ENCODE measurements at regions not wholly inside any gene's neighbourhood (a gene's known extent, or its start where the extent isn't known, plus 50 kb on each side); places are given as distances from the start of the nearest gene placed in this dataset.

- Mint-ChIP-seq H3K36me3 (no peaks in the 10 kb centered on the region), H3K27me3 (peaks cover 14% of the 10 kb centered on the region), H3K4me3 (no peak overlapping the region), H3K4me1 (ENCODE audit: low read depth) (peaks cover 2% of the 10 kb centered on the region), H3K9me3 (ENCODE audit: low read depth) (no peaks in the 10 kb centered on the region), H3K27ac (no peak overlapping the region)
These were observed 390.7 kb downstream of the NPHP4 start for GRCh38 chr1:5601516-5601915.

DNA sequence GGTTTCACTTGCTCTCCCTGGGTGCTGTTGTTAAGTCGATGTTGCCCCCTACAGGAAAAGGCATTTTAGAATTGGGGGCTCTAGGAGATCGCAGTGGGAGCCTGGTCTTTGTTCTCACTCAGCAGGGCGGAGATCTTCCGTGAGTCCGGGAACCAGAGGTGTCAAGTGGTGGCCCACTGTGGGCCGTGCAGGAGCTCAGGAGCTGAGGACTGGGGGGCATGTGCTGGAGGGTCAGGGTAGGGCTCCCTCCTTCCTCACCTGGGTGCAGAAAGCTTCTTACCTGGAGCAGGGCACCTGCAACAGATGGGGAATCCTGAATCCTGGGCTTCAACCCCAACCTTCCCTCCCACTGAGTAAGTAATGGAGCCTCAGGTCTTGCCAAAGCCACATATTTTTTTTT, 392.7 kb downstream of the NPHP4 start:
- no peak overlapping the region for H3K4me3 Mint-ChIP-seq
- H3K36me3 Mint-ChIP-seq = no peaks in the 10 kb centered on the region
- H3K4me1 Mint-ChIP-seq (ENCODE audit: low read depth) = peaks cover 2% of the 10 kb centered on the region
- no peaks in the 10 kb centered on the region for H3K9me3 Mint-ChIP-seq (ENCODE audit: low read depth)
- H3K27ac Mint-ChIP-seq = no peak overlapping the region
- peaks cover 14% of the 10 kb centered on the region for H3K27me3 Mint-ChIP-seq

GRCh38 chr1:5598824-5599395, 393.3 kb downstream of the NPHP4 start:
- Mint-ChIP-seq H3K27me3 (peaks cover 8% of the 10 kb centered on the region), H3K4me1 (ENCODE audit: low read depth) (peaks cover 2% of the 10 kb centered on the region), H3K4me3 (no peak overlapping the region), H3K9me3 (ENCODE audit: low read depth) (no peaks in the 10 kb centered on the region), H3K36me3 (no peaks in the 10 kb centered on the region), H3K27ac (no peak overlapping the region)

DNA sequence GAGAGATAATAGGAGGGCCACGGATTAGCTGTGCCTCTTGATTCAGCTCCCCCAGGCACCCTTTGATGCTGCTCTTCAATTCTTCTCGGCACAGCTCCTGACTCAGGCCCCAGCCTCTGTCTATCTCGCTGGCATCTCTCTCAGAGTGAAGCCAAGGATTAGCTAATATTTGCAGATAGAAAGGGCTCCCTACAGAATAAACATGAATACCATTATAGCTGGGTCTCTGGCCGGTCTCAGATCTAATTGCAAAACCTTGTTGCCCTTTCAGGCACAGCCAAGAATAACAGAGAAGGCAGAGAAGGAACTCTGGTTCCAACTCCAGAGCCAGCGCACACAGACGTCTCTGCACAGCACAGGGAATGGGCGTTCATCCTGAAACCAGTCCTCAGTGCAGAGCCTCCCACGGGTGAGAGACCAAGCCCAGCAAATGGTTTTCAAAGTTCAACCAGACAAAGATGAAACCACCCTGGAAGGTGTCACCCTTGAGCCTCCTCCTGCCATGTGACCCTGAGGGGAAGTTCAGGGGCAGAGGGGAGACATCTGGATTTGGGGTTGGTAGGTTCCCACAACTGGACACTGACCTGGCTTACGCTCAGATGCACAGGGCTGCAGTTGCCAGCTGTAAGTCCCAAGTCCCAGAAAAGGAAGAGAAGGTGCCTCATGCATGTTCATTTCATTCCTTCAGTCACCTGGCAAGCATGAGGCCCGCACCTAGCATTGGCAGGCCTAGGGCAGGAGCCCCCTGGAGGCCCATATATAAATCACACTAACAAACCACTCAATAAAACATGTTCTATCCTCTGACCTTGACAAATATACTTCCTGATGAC, 394.0 kb downstream of the NPHP4 start:
- Mint-ChIP-seq H3K4me3 (no peak overlapping the region), H3K27me3 (peaks cover 3% of the 10 kb centered on the region), H3K9me3 (ENCODE audit: low read depth) (no peaks in the 10 kb centered on the region), H3K36me3 (no peaks in the 10 kb centered on the region), H3K4me1 (ENCODE audit: low read depth) (peaks cover 2% of the 10 kb centered on the region), H3K27ac (no peak overlapping the region)

- Mint-ChIP-seq H3K27ac (no peak overlapping the region), H3K27me3 (peaks cover 3% of the 10 kb centered on the region), H3K4me1 (ENCODE audit: low read depth) (peaks cover 2% of the 10 kb centered on the region), H3K36me3 (no peaks in the 10 kb centered on the region), H3K4me3 (no peak overlapping the region), H3K9me3 (ENCODE audit: low read depth) (no peaks in the 10 kb centered on the region)
These were observed 394.9 kb downstream of the NPHP4 start for GRCh38 chr1:5597171-5597850.

DNA sequence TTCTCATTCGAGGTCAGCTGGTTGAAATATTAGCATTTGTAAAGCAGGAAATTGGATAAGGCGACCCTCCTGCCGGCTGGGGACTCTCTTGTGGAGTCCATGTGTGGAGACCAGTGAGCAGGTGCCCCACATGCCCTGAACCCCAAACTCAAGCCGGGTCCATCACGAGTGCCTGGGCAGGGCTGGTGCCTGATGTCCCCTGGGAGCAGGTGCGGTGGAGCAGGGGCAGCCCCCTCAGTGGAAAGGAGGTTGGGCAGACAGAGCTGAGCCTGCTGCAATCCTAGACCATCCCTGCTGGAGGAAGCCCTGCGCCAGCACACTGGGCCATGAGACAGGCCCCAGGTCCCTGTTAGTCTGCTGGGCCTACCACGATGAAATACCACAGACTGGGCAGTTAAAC, 395.6 kb downstream of the NPHP4 start:
- Mint-ChIP-seq H3K4me1 (ENCODE audit: low read depth) (peaks cover 2% of the 10 kb centered on the region), H3K36me3 (no peaks in the 10 kb centered on the region), H3K27me3 (peaks cover 3% of the 10 kb centered on the region), H3K9me3 (ENCODE audit: low read depth) (peaks cover 3% of the 10 kb centered on the region), H3K4me3 (no peak overlapping the region), H3K27ac (no peak overlapping the region)

- no peak overlapping the region for H3K4me3 Mint-ChIP-seq
- H3K36me3 Mint-ChIP-seq = peaks cover 6% of the 10 kb centered on the region
- H3K27me3 Mint-ChIP-seq = peaks cover 1% of the 10 kb centered on the region
- peaks cover 2% of the 10 kb centered on the region for H3K4me1 Mint-ChIP-seq (ENCODE audit: low read depth)
- H3K27ac Mint-ChIP-seq = no peak overlapping the region
- H3K9me3 Mint-ChIP-seq (ENCODE audit: low read depth) = peaks cover 8% of the 10 kb centered on the region
These were observed 396.6 kb downstream of the NPHP4 start for GRCh38 chr1:5595531-5596170.

DNA sequence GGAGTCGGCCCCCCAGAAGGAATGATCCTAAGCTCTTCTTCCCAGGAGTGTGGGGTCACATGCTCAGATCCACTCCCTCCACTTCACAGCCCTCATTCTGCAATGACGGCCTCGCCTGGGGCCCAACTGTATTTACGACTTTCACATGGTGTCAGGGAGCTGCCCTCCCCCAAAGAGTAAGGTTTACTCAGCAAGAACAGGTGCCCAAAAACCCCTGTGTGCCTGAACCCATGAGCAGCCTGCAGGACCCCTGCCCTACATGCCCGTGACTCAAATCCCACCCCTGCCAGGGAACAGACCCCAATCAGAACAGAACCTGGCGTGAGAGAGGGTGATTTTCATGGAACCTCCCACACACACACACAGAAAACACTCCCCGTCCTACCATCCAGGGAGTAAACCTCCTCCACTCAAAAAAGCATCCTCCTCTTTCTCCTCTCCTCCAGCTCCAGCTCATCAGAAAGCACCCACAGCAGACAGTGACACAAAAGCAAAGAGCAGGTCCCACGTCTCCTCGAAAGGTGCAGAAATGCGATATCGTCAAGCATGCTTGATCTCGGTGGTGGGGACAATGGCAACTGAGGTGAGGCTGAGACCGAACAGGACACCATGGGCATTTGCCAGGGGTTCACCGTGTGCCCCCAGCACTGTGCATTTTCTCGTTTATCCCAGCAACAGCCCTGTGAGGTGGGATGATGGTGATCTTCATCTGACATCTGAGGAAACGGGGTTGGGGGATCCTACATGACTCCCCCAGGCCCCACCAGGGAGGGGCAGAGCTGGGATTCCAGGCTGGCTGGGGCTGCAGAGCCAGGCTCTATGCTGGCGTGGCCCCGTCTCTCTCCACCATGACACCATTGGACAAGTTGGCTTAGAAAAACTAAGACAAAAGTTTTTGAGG, 397.9 kb downstream of the NPHP4 start:
- no peaks in the 10 kb centered on the region for H3K27me3 Mint-ChIP-seq
- no peak overlapping the region for H3K27ac Mint-ChIP-seq
- H3K36me3 Mint-ChIP-seq = peaks cover 6% of the 10 kb centered on the region
- no peak overlapping the region for H3K4me3 Mint-ChIP-seq
- peaks cover 18% of the 10 kb centered on the region for H3K9me3 Mint-ChIP-seq (ENCODE audit: low read depth)
- peaks cover 2% of the 10 kb centered on the region for H3K4me1 Mint-ChIP-seq (ENCODE audit: low read depth)

GRCh38 chr1:5590717-5591116, 401.5 kb downstream of the NPHP4 start:
- no peak overlapping the region for H3K27ac Mint-ChIP-seq
- peaks cover 18% of the 10 kb centered on the region for H3K9me3 Mint-ChIP-seq (ENCODE audit: low read depth)
- peaks cover 6% of the 10 kb centered on the region for H3K36me3 Mint-ChIP-seq
- peaks cover 2% of the 10 kb centered on the region for H3K27me3 Mint-ChIP-seq
- H3K4me3 Mint-ChIP-seq = no peak overlapping the region
- H3K4me1 Mint-ChIP-seq (ENCODE audit: low read depth) = no peaks in the 10 kb centered on the region

- H3K27me3 Mint-ChIP-seq = peaks cover 10% of the 10 kb centered on the region
- H3K27ac Mint-ChIP-seq = no peak overlapping the region
- peaks cover 6% of the 10 kb centered on the region for H3K36me3 Mint-ChIP-seq
- H3K4me1 Mint-ChIP-seq (ENCODE audit: low read depth) = peaks cover 5% of the 10 kb centered on the region
- H3K4me3 Mint-ChIP-seq = no peak overlapping the region
- H3K9me3 Mint-ChIP-seq (ENCODE audit: low read depth) = peaks cover 15% of the 10 kb centered on the region
These were observed 405.6 kb downstream of the NPHP4 start for GRCh38 chr1:5586629-5587028.

DNA sequence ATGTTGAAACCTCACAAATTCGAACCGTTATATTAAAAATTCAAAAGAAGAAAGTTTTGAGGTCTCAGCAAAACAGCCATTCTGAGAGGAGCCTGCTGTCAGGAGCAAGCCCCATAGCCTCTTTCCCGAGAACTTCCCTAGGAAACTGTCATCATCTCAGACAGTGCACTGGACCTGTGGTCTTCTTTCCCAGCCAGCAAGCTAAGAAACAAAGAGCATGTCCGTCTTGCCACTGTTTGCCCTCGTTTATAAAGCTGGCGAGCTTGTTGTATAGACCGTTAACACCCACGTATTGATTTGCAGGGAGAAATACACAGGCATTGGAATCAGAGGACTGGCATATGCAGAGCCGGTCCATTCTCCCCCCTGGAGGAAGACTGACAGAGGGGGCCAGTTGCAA, 407.0 kb downstream of the NPHP4 start:
- peaks cover 15% of the 10 kb centered on the region for H3K27me3 Mint-ChIP-seq
- H3K27ac Mint-ChIP-seq = no peak overlapping the region
- no peaks in the 10 kb centered on the region for H3K36me3 Mint-ChIP-seq
- peaks cover 5% of the 10 kb centered on the region for H3K4me1 Mint-ChIP-seq (ENCODE audit: low read depth)
- H3K4me3 Mint-ChIP-seq = no peak overlapping the region
- peaks cover 6% of the 10 kb centered on the region for H3K9me3 Mint-ChIP-seq (ENCODE audit: low read depth)

DNA sequence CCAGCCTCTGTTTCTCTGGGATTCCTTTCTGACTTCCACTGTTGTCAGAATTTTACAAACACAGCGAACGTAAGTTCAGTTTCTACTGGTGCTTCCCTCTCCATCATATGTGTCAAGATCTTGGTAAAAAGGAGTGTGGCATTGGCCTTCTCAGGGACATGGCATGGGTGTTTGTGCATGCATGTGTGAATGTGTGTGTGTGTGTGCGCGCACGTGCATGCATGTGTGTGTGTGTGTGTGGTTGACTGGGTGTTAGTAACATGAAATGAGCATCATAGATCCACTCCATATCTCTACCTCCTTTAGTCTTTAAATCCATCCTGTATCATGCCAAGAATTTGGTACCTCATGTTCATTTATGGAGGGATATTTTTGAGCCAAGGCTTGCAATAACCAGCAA, 411.3 kb downstream of the NPHP4 start:
- Mint-ChIP-seq H3K4me1 (ENCODE audit: low read depth) (peaks cover 5% of the 10 kb centered on the region), H3K27me3 (peaks cover 15% of the 10 kb centered on the region), H3K4me3 (no peak overlapping the region), H3K36me3 (no peaks in the 10 kb centered on the region), H3K9me3 (ENCODE audit: low read depth) (no peaks in the 10 kb centered on the region), H3K27ac (no peak overlapping the region)

DNA sequence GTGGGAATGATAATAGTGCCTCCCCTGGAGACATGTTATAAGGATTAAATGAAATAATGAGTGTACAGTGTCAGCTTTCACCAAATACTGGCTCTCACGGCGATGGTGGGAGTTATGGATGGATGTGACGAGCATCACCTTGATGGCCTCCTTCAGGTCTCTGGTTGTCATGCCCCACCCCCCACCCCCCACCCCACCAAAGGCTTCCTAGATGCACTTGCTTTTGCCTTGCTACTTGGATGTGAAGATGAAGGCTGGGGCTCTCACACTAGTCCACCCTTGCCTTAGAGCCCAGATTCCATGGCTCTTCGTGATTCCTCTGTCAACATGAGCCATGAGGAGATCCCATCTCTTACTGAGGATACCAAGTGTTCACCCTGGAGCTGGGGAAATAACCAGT, 412.3 kb downstream of the NPHP4 start:
- Mint-ChIP-seq H3K4me1 (ENCODE audit: low read depth) (peaks cover 5% of the 10 kb centered on the region), H3K27me3 (peaks cover 15% of the 10 kb centered on the region), H3K4me3 (no peak overlapping the region), H3K36me3 (no peaks in the 10 kb centered on the region), H3K9me3 (ENCODE audit: low read depth) (no peaks in the 10 kb centered on the region), H3K27ac (no peak overlapping the region)

- Mint-ChIP-seq H3K36me3 (no peaks in the 10 kb centered on the region), H3K27me3 (peaks cover 10% of the 10 kb centered on the region), H3K27ac (no peak overlapping the region), H3K4me3 (no peak overlapping the region), H3K9me3 (ENCODE audit: low read depth) (no peaks in the 10 kb centered on the region), H3K4me1 (ENCODE audit: low read depth) (no peaks in the 10 kb centered on the region)
These were observed 413.5 kb downstream of the NPHP4 start for GRCh38 chr1:5578690-5579089.

All from activated naive CD8-positive, alpha-beta T cell (primary cell).